CD4-positive, alpha-beta T cell treated with Interferon alpha-2 for 1 hour (primary cell): ENCODE measurements at regions not wholly inside any gene's neighbourhood (a gene's known extent, or its start where the extent isn't known, plus 50 kb on each side); places are given as distances from the start of the nearest gene placed in this dataset.

Experiments used
- DNase-seq, 2 donors: peaks; one replicate each; pipeline ENCODE4 v3.0.0-alpha.2; 2020 to 2022

GRCh38 chr13:99859178-99860177, 112.1 kb downstream of the ZIC5 start:
- peak; percentile 16 to 38 for DNase-seq

GRCh38 chr13:99857738-99858137, 113.8 kb downstream of the ZIC5 start:
- no peak for DNase-seq

GRCh38 chr13:99855526-99856420, 115.8 kb downstream of the ZIC5 start:
- no peak for DNase-seq

GRCh38 chr13:99854366-99854765, 117.2 kb downstream of the ZIC5 start:
- DNase-seq = no peak

GRCh38 chr13:99847318-99847750, 124.2 kb downstream of the ZIC5 start:
- no peak for DNase-seq

GRCh38 chr13:99845161-99845874, 126.2 kb downstream of the ZIC5 start:
- no peak for DNase-seq

GRCh38 chr13:99844421-99844820, 127.1 kb downstream of the ZIC5 start:
- DNase-seq = no peak

GRCh38 chr13:99843872-99844271, 127.7 kb downstream of the ZIC5 start:
- DNase-seq = no peak

GRCh38 chr13:99842405-99842804, 129.2 kb downstream of the ZIC5 start:
- no peak for DNase-seq

- DNase-seq = no peak
Measured at GRCh38 chr13:99836291-99836690, 135.3 kb downstream of the ZIC5 start.

GRCh38 chr13:99835442-99835841, 136.1 kb downstream of the ZIC5 start:
- DNase-seq = no peak

GRCh38 chr13:99834246-99834645, 137.3 kb downstream of the ZIC5 start:
- no peak for DNase-seq

- no peak for DNase-seq
Measured at GRCh38 chr13:99832347-99832746, 139.2 kb downstream of the ZIC5 start.

- DNase-seq = no peak
Measured at GRCh38 chr13:99830931-99831330, 140.6 kb downstream of the ZIC5 start.

- DNase-seq = no peak
Measured at GRCh38 chr13:99829593-99830239, 141.9 kb downstream of the ZIC5 start.

GRCh38 chr13:99829161-99829560, 142.4 kb downstream of the ZIC5 start:
- DNase-seq = no peak

- no peak for DNase-seq
Measured at GRCh38 chr13:99828735-99829134, 142.8 kb downstream of the ZIC5 start.

- no peak for DNase-seq
Measured at GRCh38 chr13:99828123-99828522, 143.4 kb downstream of the ZIC5 start.

GRCh38 chr13:99827011-99827772, 144.4 kb downstream of the ZIC5 start:
- no peak for DNase-seq

- no peak for DNase-seq
Measured at GRCh38 chr13:99823961-99824360, 147.6 kb downstream of the ZIC5 start.

GRCh38 chr13:99822820-99823219, 148.7 kb downstream of the ZIC5 start:
- no peak for DNase-seq

GRCh38 chr13:99821741-99822140, 149.8 kb downstream of the ZIC5 start:
- DNase-seq = no peak
